H1 (cell line): ENCODE measurements at regions not wholly inside any gene's neighbourhood (a gene's known extent, or its start where the extent isn't known, plus 50 kb on each side); places are given as distances from the start of the nearest gene placed in this dataset.
A peak's percentile ranks its signal among the peaks of the same experiment; 100 is the strongest.

Experiments
- CTCF ChIA-PET: fragments of 300-600 bp; sonication (Branson Sonifier 250); formaldehyde crosslinking; loops from one replicate; lab custom pipeline; 2021; ENCODE audit not compliant: partially characterized antibody; lab: Charles Lee
- POLR2A ChIA-PET: fragments of 300-600 bp; sonication (Branson Sonifier 250); formaldehyde crosslinking; loops from one replicate; lab custom pipeline; 2021; ENCODE audit warnings: inconsistent platforms; ENCODE audit not compliant: partially characterized antibody; lab: Charles Lee
- DNase-seq, 2 experiments: peaks; one replicate each; pipeline versions ENCODE4 v3.0.0 to v3.0.0-alpha.2; 2010 to 2022; ENCODE audit warnings: low spot score in 2 of 2, low read depth in 1 of 2, mixed read lengths in 1 of 2
- FAIRE-seq: peaks from 2 replicates; lab custom pipeline; 2011; peaks lifted over from hg19 to GRCh38; lab: Jason Lieb, UNC
- H2AFZ ChIP-seq: 2 replicates; pipeline ENCODE4 v1.8.1; 2012; ENCODE audit warnings: low read length, inconsistent platforms
- H2AK5ac ChIP-seq: 2 replicates; pipeline ENCODE4 v1.6.1; 2013; ENCODE audit warnings: low read depth, low read length
- H2BK120ac ChIP-seq: replicated peaks from 2 replicates; pipeline ENCODE3; 2013; ENCODE audit warnings: low read depth, low read length, inconsistent platforms
- H2BK12ac ChIP-seq: 2 replicates; pipeline ENCODE4 v1.6.1; 2013; ENCODE audit warnings: low read depth, low read length
- H2BK15ac ChIP-seq: 2 replicates; pipeline ENCODE4 v1.6.1; 2013; ENCODE audit warnings: low read length
- H2BK20ac ChIP-seq: 2 replicates; pipeline ENCODE4 v1.6.1; 2013; ENCODE audit warnings: low read length
- H2BK5ac ChIP-seq: 2 replicates; pipeline ENCODE4 v1.6.1; 2013; ENCODE audit warnings: low read depth, low read length
- H3K14ac ChIP-seq: 2 replicates; pipeline ENCODE4 v1.6.1; 2013; ENCODE audit warnings: inconsistent platforms; ENCODE audit not compliant: insufficient read length
- H3K18ac ChIP-seq: 2 replicates; pipeline ENCODE4 v1.6.1; 2013; ENCODE audit warnings: low read length; ENCODE audit errors: extremely low read depth
- H3K23ac ChIP-seq: 2 replicates; pipeline ENCODE4 v1.6.1; 2013; ENCODE audit warnings: inconsistent platforms; ENCODE audit not compliant: insufficient read length
- H3K23me2 ChIP-seq: 2 replicates; pipeline ENCODE4 v1.6.1; 2013; ENCODE audit warnings: low read depth, low read length
- H3K27ac ChIP-seq: 2 replicates; pipeline ENCODE4 v1.6.1; 2011; ENCODE audit warnings: low read depth, low read length, inconsistent platforms
- H3K27me3 ChIP-seq, 4 experiments: replicated peaks in 1 of 4; 1 replicate in 1 of 4; 2 replicates in 3 of 4; pipeline versions ENCODE4 v1.6.1 to v1.8.1; 2011 to 2013; ENCODE audit warnings: low read length in 3 of 4, mild to moderate bottlenecking in 3 of 4, inconsistent platforms in 2 of 4, mixed read lengths in 2 of 4, moderate library complexity in 1 of 4; ENCODE audit not compliant: control insufficient read depth in 3 of 4, insufficient read depth in 3 of 4; ENCODE audit errors: extremely low read depth in 1 of 4
- H3K36me3 ChIP-seq, 4 experiments: 2 replicates each; pipeline versions ENCODE4 v1.6.1 to v1.8.1; 2011 to 2013; ENCODE audit warnings: mild to moderate bottlenecking in 4 of 4, low read length in 3 of 4, moderate library complexity in 2 of 4, control low read depth in 1 of 4, inconsistent platforms in 1 of 4; ENCODE audit not compliant: insufficient read depth in 4 of 4, control insufficient read depth in 2 of 4
- H3K4ac ChIP-seq: replicated peaks from 2 replicates; pipeline ENCODE3; 2013; ENCODE audit warnings: low read length, low read depth, mixed read lengths, inconsistent platforms; ENCODE audit not compliant: insufficient read length
- H3K4me1 ChIP-seq, 4 experiments: replicated peaks in 1 of 4; 1 replicate in 1 of 4; 2 replicates in 3 of 4; pipeline versions ENCODE4 v1.6.1 to v1.8.1; 2011 to 2013; ENCODE audit warnings: low read length in 3 of 4, inconsistent platforms in 2 of 4, mixed read lengths in 1 of 4; ENCODE audit not compliant: insufficient read depth in 4 of 4, control insufficient read depth in 3 of 4
- H3K4me2 ChIP-seq, 2 experiments: 2 replicates each; pipeline versions ENCODE4 v1.6.1 to v1.8.1; 2011 to 2013; ENCODE audit warnings: low read depth in 2 of 2, low read length in 2 of 2, control low read depth in 1 of 2, inconsistent platforms in 1 of 2, mild to moderate bottlenecking in 1 of 2; ENCODE audit not compliant: insufficient read depth in 1 of 2
- H3K4me3 ChIP-seq, 4 experiments: fragments of 200-600, 300-600 bp in 1 of 4; sonication (generic), shearing (Covaris generic), sonication (Bioruptor Twin) in 1 of 4; 2 replicates each; pipeline versions ENCODE4 v1.5.1 to v1.8.1; 2011 to 2016; ENCODE audit warnings: low read length in 4 of 4, low read depth in 3 of 4, control low read depth in 2 of 4, inconsistent platforms in 2 of 4, mild to moderate bottlenecking in 2 of 4, mixed read lengths in 1 of 4, moderate library complexity in 1 of 4; ENCODE audit not compliant: insufficient read depth in 2 of 4; ENCODE audit errors: extremely low read depth in 1 of 4
- H3K56ac ChIP-seq: replicated peaks from 2 replicates; pipeline ENCODE3; 2013; ENCODE audit warnings: low read depth, mild to moderate bottlenecking, mixed read lengths, low read length, inconsistent platforms; ENCODE audit not compliant: insufficient read length
- H3K79me1 ChIP-seq: 2 replicates; pipeline ENCODE4 v1.6.1; 2013; ENCODE audit warnings: low read depth, low read length, control low read depth
- H3K79me2 ChIP-seq, 2 experiments: 2 replicates each; pipeline versions ENCODE4 v1.6.1 to v1.8.1; 2012 to 2013; ENCODE audit warnings: low read length in 2 of 2, mild to moderate bottlenecking in 2 of 2, inconsistent platforms in 1 of 2; ENCODE audit not compliant: insufficient read depth in 2 of 2, control insufficient read depth in 1 of 2
- H3K9ac ChIP-seq, 4 experiments: replicated peaks in 1 of 4; 1 replicate in 1 of 4; 2 replicates in 3 of 4; pipeline versions ENCODE4 v1.6.1 to v1.8.1; 2011 to 2013; ENCODE audit warnings: low read depth in 3 of 4, low read length in 3 of 4, control low read depth in 2 of 4, mild to moderate bottlenecking in 2 of 4, moderate library complexity in 2 of 4, inconsistent platforms in 1 of 4; ENCODE audit errors: extremely low read depth in 1 of 4
- H3K9me3 ChIP-seq, 2 experiments: 2 replicates each; pipeline versions ENCODE4 v1.6.1 to v1.8.1; 2012 to 2013; ENCODE audit warnings: mild to moderate bottlenecking in 2 of 2, moderate library complexity in 2 of 2, control low read depth in 1 of 2, inconsistent platforms in 1 of 2, low read depth in 1 of 2, low read length in 1 of 2, mixed read lengths in 1 of 2; ENCODE audit not compliant: insufficient read depth in 2 of 2
- H4K20me1 ChIP-seq, 2 experiments: replicated peaks in 1 of 2; 2 replicates each; pipeline versions ENCODE3 to v1.8.1; 2011 to 2013; ENCODE audit warnings: inconsistent platforms in 2 of 2, low read length in 2 of 2, mild to moderate bottlenecking in 1 of 2; ENCODE audit not compliant: insufficient read depth in 2 of 2, control insufficient read depth in 1 of 2
- H4K5ac ChIP-seq: 2 replicates; pipeline ENCODE4 v1.6.1; 2013; ENCODE audit warnings: low read length, low read depth, mixed read lengths, inconsistent platforms; ENCODE audit not compliant: insufficient read length
- H4K8ac ChIP-seq: 2 replicates; pipeline ENCODE4 v1.8.0; 2013; ENCODE audit warnings: mild to moderate bottlenecking, moderate library complexity, low read length, inconsistent platforms; ENCODE audit not compliant: insufficient read depth; ENCODE audit errors: extremely low read depth
- H4K91ac ChIP-seq: replicated peaks from 2 replicates; pipeline ENCODE3; 2013; ENCODE audit warnings: low read length, mixed read lengths, inconsistent platforms; ENCODE audit not compliant: insufficient read length
- CTCF ChIP-seq, 3 experiments: IDR thresholded peaks; 1 replicate in 2 of 3; 2 replicates in 1 of 3; pipeline versions ENCODE4 v1.5.1 to v1.6.1; 2011; ENCODE audit warnings: low read length in 3 of 3, mild to moderate bottlenecking in 3 of 3, inconsistent platforms in 2 of 3, low read depth in 1 of 3, moderate library complexity in 1 of 3; ENCODE audit not compliant: insufficient read depth in 1 of 3; ENCODE audit errors: control extremely low read depth in 1 of 3
- EGR1 ChIP-seq: IDR thresholded peaks from 2 replicates; pipeline ENCODE4 v1.6.1; 2011; ENCODE audit warnings: low read depth, low read length, borderline replicate concordance
- RAD21 ChIP-seq, 2 experiments: IDR thresholded peaks in 1 of 2; conservative IDR thresholded peaks in 1 of 2; 2 replicates each; pipeline ENCODE4 v1.6.1; 2011; ENCODE audit warnings: low read depth in 2 of 2, low read length in 2 of 2, improper control_type of control experiment in 1 of 2, inconsistent platforms in 1 of 2, mild to moderate bottlenecking in 1 of 2, moderate library complexity in 1 of 2
- WGBS, 2 experiments: shearing (Covaris generic) in 1 of 2; methylation state at CpG; one replicate each; pipeline versions ENCODE4 v1.1.6 to v1.1.7; 2013 to 2015; ENCODE audit warnings: low lambda C conversion rate in 2 of 2, mixed read lengths in 2 of 2, inconsistent platforms in 1 of 2, low coverage in 1 of 2, missing lambda C conversion rate in 1 of 2; ENCODE audit not compliant: insufficient replicate concordance in 2 of 2, insufficient coverage in 1 of 2, insufficient read length in 1 of 2; ENCODE audit errors: extremely low coverage in 1 of 2, missing lambda C conversion rate in 1 of 2; 5-methylcytosine and 5-hydroxymethylcytosine counted together

DNA sequence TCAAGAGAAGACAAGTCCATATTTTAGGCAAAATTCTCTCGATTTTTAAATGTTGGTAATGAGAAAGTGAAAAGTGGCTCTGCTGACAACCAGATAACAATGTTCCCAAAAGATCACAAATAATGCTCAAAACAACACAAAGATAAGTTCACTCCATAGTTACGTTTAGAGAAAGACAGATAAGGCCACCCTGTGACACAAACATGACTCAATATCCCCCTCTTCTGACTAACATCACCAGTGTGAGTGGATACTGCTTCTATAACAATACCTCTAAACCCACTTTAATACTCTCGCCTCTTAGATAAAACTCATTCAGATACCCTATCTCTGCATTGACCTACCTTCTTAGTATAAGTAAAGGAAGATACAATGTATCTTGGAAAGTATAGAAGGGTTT, 51.2 kb upstream of the RGS7 start:
- no peak for FAIRE-seq
- no peaks in the 10 kb centered on the region for H3K36me3 ChIP-seq
- H4K8ac ChIP-seq = no peak overlapping the region
- H3K56ac ChIP-seq = no peak overlapping the region
- H2BK20ac ChIP-seq = no peak overlapping the region
- H2BK15ac ChIP-seq = no peak overlapping the region
- no peaks in the 10 kb centered on the region for H3K27me3 ChIP-seq
- H3K23me2 ChIP-seq = no peaks in the 10 kb centered on the region
- no peak overlapping the region for H4K91ac ChIP-seq
- no peak for DNase-seq
- no peak overlapping the region for H3K9ac ChIP-seq
- H3K79me1 ChIP-seq = no peaks in the 10 kb centered on the region
- no peak overlapping the region for H3K4me3 ChIP-seq
- no peak overlapping the region for H4K5ac ChIP-seq
- no peak overlapping the region for H2BK12ac ChIP-seq
- no peak overlapping the region for H2AK5ac ChIP-seq
- no peak overlapping the region for H3K23ac ChIP-seq
- POLR2A ChIA-PET = no interaction called here
- no peak overlapping the region for H3K18ac ChIP-seq
- no peak overlapping the region for H2BK5ac ChIP-seq
- no peaks in the 10 kb centered on the region for H3K9me3 ChIP-seq
- H3K27ac ChIP-seq = no peak overlapping the region
- CTCF ChIA-PET = interaction anchor here (0.6 to 2.5 kb wide), 4 partner anchors 61 to 520 kb away, joined by 3 to 8 read pairs (median 4); no protein-coding TSS in a partner anchor
- 66% methylated on average over 3 of the region's 3 CpGs; no CpG with 5 or more reads in 1 of the 2 experiments for WGBS, 2 experiments
- H3K14ac ChIP-seq = no peak overlapping the region
- no peak overlapping the region for H2BK120ac ChIP-seq
- no peaks in the 10 kb centered on the region for H4K20me1 ChIP-seq
- no peak overlapping the region for H3K4me2 ChIP-seq
- TF ChIP-seq RAD21 (IDR thresholded peaks at IDR 0.05 in 1 of 2, conservative IDR thresholded peaks at IDR 0.05 in 1 of 2; ENCODE audit: low read depth in 2 of 2, low read length in 2 of 2) = peak; percentile 57 to 69
- TF ChIP-seq EGR1 = no peak
- peak in 2 of 3 experiments; percentile 23 to 30; a peak in 2 of 4 replicates for TF ChIP-seq CTCF (IDR thresholded peaks at IDR 0.05; ENCODE audit: control extremely low read depth in 1 of 3, insufficient read depth in 1 of 3, low read depth in 1 of 3, low read length in 3 of 3)
- no peaks in the 10 kb centered on the region for H3K4me1 ChIP-seq
- no peak overlapping the region for H3K4ac ChIP-seq
- H2AFZ ChIP-seq = no peak overlapping the region
- H3K79me2 ChIP-seq = no peaks in the 10 kb centered on the region
